MG63 (cell line): ENCODE measurements at regions not wholly inside any gene's neighbourhood (a gene's known extent, or its start where the extent isn't known, plus 50 kb on each side); places are given as distances from the start of the nearest gene placed in this dataset.
A peak's percentile ranks its signal among the peaks of the same experiment; 100 is the strongest.

Experiments
- DNase-seq: peaks from one replicate; pipeline ENCODE4 v3.0.0-alpha.2; 2020
- H3K27me3 ChIP-seq: fragments of 250-450 bp; sonication (Bioruptor Pico); 2 replicates; pipeline ENCODE4 v1.5.1; 2020; ENCODE audit warnings: mild to moderate bottlenecking, moderate library complexity
- H3K36me3 ChIP-seq: fragments of 250-450 bp; sonication (Bioruptor Pico); 2 replicates; pipeline ENCODE4 v1.5.1; 2020; ENCODE audit warnings: mild to moderate bottlenecking, moderate library complexity
- H3K4me3 ChIP-seq: fragments of 250-450 bp; sonication (Bioruptor Pico); 2 replicates; pipeline ENCODE4 v1.5.1; 2020; ENCODE audit warnings: mild to moderate bottlenecking, moderate library complexity
- H3K9me3 ChIP-seq: fragments of 250-450 bp; sonication (Bioruptor Pico); 2 replicates; pipeline ENCODE4 v1.5.1; 2020; ENCODE audit warnings: mild to moderate bottlenecking, moderate library complexity

- no peaks in the 10 kb centered on the region for H3K27me3 ChIP-seq
- H3K9me3 ChIP-seq = no peaks in the 10 kb centered on the region; the same call in 1 of the 2 replicates
- no peak overlapping the region for H3K4me3 ChIP-seq
- no peaks in the 10 kb centered on the region for H3K36me3 ChIP-seq
- DNase-seq = peak; percentile 5
Observed at GRCh38 chr17:70961341-70961740, 792.0 kb downstream of the KCNJ2 start.

GRCh38 chr17:70968302-70968701, 799.0 kb downstream of the KCNJ2 start:
- peak; percentile 25 for DNase-seq
- Histone ChIP-seq H3K4me3 (no peak overlapping the region), H3K9me3 (no peaks in the 10 kb centered on the region; the same call in none of the 2 replicates), H3K36me3 (no peaks in the 10 kb centered on the region), H3K27me3 (no peaks in the 10 kb centered on the region)

GRCh38 chr17:70969521-70970034, 800.2 kb downstream of the KCNJ2 start:
- H3K27me3 ChIP-seq = 0 out of 2 replicates have a peak, but pooled peaks cover 3% of the 10 kb centered on the region
- no peaks in the 10 kb centered on the region for H3K36me3 ChIP-seq
- DNase-seq = no peak
- no peak overlapping the region for H3K4me3 ChIP-seq
- H3K9me3 ChIP-seq = no peaks in the 10 kb centered on the region; the same call in none of the 2 replicates

GRCh38 chr17:70976447-70976846, 807.1 kb downstream of the KCNJ2 start:
- Histone ChIP-seq H3K36me3 (no peaks in the 10 kb centered on the region), H3K4me3 (no peak overlapping the region), H3K27me3 (0 out of 2 replicates have a peak, but pooled peaks cover 3% of the 10 kb centered on the region), H3K9me3 (no peaks in the 10 kb centered on the region)
- DNase-seq = no peak

- DNase-seq = no peak
- Histone ChIP-seq H3K27me3 (no peaks in the 10 kb centered on the region), H3K36me3 (no peaks in the 10 kb centered on the region), H3K9me3 (peaks cover 12% of the 10 kb centered on the region), H3K4me3 (no peak overlapping the region)
Observed at GRCh38 chr17:70984873-70985272, 815.5 kb downstream of the KCNJ2 start.

- Histone ChIP-seq H3K4me3 (no peak overlapping the region), H3K9me3 (peaks cover 12% of the 10 kb centered on the region)
- no peak for DNase-seq
Observed at GRCh38 chr17:70987867-70988340, 818.6 kb downstream of the KCNJ2 start.

GRCh38 chr17:70988622-70989021, 819.3 kb downstream of the KCNJ2 start:
- Histone ChIP-seq H3K27me3 (no peaks in the 10 kb centered on the region), H3K9me3 (peaks cover 12% of the 10 kb centered on the region), H3K36me3 (no peaks in the 10 kb centered on the region), H3K4me3 (no peak overlapping the region)
- no peak for DNase-seq

More at GRCh38 chr17:70987867-70988340, 818.6 kb downstream of the KCNJ2 start:
- no peaks in the 10 kb centered on the region for H3K27me3 ChIP-seq
- no peaks in the 10 kb centered on the region for H3K36me3 ChIP-seq

- no peak for DNase-seq
- Histone ChIP-seq H3K36me3 (no peaks in the 10 kb centered on the region), H3K4me3 (no peak overlapping the region), H3K27me3 (no peaks in the 10 kb centered on the region), H3K9me3 (peaks cover 12% of the 10 kb centered on the region)
Observed at GRCh38 chr17:70989280-70989679, 819.9 kb downstream of the KCNJ2 start.

- H3K27me3 ChIP-seq = no peaks in the 10 kb centered on the region
- no peaks in the 10 kb centered on the region for H3K9me3 ChIP-seq
- no peaks in the 10 kb centered on the region for H3K36me3 ChIP-seq
- no peak for DNase-seq
- no peak overlapping the region for H3K4me3 ChIP-seq
Observed at GRCh38 chr17:70994194-70994593, 824.9 kb downstream of the KCNJ2 start.

- Histone ChIP-seq H3K4me3 (no peak overlapping the region), H3K27me3 (no peaks in the 10 kb centered on the region), H3K9me3 (no peaks in the 10 kb centered on the region), H3K36me3 (no peaks in the 10 kb centered on the region)
- DNase-seq = no peak
Observed at GRCh38 chr17:70995997-70996396, 826.7 kb downstream of the KCNJ2 start.

- H3K4me3 ChIP-seq = no peak overlapping the region
- no peaks in the 10 kb centered on the region for H3K36me3 ChIP-seq
- no peak for DNase-seq
- H3K9me3 ChIP-seq = no peaks in the 10 kb centered on the region
- H3K27me3 ChIP-seq = no peaks in the 10 kb centered on the region
Observed at GRCh38 chr17:71003736-71004135, 834.4 kb downstream of the KCNJ2 start.

- Histone ChIP-seq H3K9me3 (no peaks in the 10 kb centered on the region), H3K4me3 (no peak overlapping the region), H3K27me3 (no peaks in the 10 kb centered on the region), H3K36me3 (no peaks in the 10 kb centered on the region)
- DNase-seq = no peak
Observed at GRCh38 chr17:71004413-71004812, 835.1 kb downstream of the KCNJ2 start.

GRCh38 chr17:71011391-71011790, 842.1 kb downstream of the KCNJ2 start:
- Histone ChIP-seq H3K4me3 (no peak overlapping the region), H3K36me3 (no peaks in the 10 kb centered on the region), H3K9me3 (no peaks in the 10 kb centered on the region), H3K27me3 (no peaks in the 10 kb centered on the region)
- DNase-seq = no peak

GRCh38 chr17:71019699-71020098, 850.4 kb downstream of the KCNJ2 start:
- H3K4me3 ChIP-seq = no peak overlapping the region
- H3K36me3 ChIP-seq = no peaks in the 10 kb centered on the region
- H3K27me3 ChIP-seq = peaks cover 3% of the 10 kb centered on the region; the same call in 1 of the 2 replicates
- H3K9me3 ChIP-seq = no peaks in the 10 kb centered on the region
- no peak for DNase-seq

- Histone ChIP-seq H3K9me3 (no peaks in the 10 kb centered on the region), H3K4me3 (no peak overlapping the region), H3K36me3 (no peaks in the 10 kb centered on the region), H3K27me3 (peaks cover 3% of the 10 kb centered on the region; the same call in 1 of the 2 replicates)
- no peak for DNase-seq
Observed at GRCh38 chr17:71022758-71023157, 853.4 kb downstream of the KCNJ2 start.

GRCh38 chr17:71023249-71024030, 854.1 kb downstream of the KCNJ2 start:
- H3K9me3 ChIP-seq = no peaks in the 10 kb centered on the region
- no peak for DNase-seq
- H3K27me3 ChIP-seq = peaks cover 3% of the 10 kb centered on the region; the same call in 1 of the 2 replicates
- no peak overlapping the region for H3K4me3 ChIP-seq
- no peaks in the 10 kb centered on the region for H3K36me3 ChIP-seq

GRCh38 chr17:71024172-71024571, 854.8 kb downstream of the KCNJ2 start:
- Histone ChIP-seq H3K27me3 (peaks cover 3% of the 10 kb centered on the region; the same call in 1 of the 2 replicates), H3K4me3 (no peak overlapping the region), H3K36me3 (no peaks in the 10 kb centered on the region), H3K9me3 (no peaks in the 10 kb centered on the region)
- no peak for DNase-seq

- peaks cover 3% of the 10 kb centered on the region; the same call in 1 of the 2 replicates for H3K27me3 ChIP-seq
- no peaks in the 10 kb centered on the region for H3K36me3 ChIP-seq
- no peak for DNase-seq
- no peak overlapping the region for H3K4me3 ChIP-seq
- H3K9me3 ChIP-seq = no peaks in the 10 kb centered on the region
Observed at GRCh38 chr17:71024969-71025368, 855.6 kb downstream of the KCNJ2 start.
